ENCODE measurements at regions not wholly inside any gene's neighbourhood (a gene's known extent, or its start where the extent isn't known, plus 50 kb on each side); places are given as distances from the start of the nearest gene placed in this dataset. TPM values are rescaled to one million over a fixed set of nuclear protein-coding genes. Genes with fewer than 3 reads are reported as not detected.

Small RNA genes lying in the stretch of these regions (small RNA-seq; reads per million reads assigned to genes)
- gene AL355376.1 = not detected
- not detected for gene AL355376.2
- gene RNA5SP308 = not detected
- not detected for gene RNU6-270P
